ENCODE measurements at regions not wholly inside any gene's neighbourhood (a gene's known extent, or its start where the extent isn't known, plus 50 kb on each side); places are given as distances from the start of the nearest gene placed in this dataset.

GRCh38 chr2:9704600-9704999 lies 73.8 kb upstream of the YWHAQ start:
- H3K27me3 Mint-ChIP-seq = no peaks in the 10 kb centered on the region
- no peaks in the 10 kb centered on the region for H3K36me3 Mint-ChIP-seq
- no peaks in the 10 kb centered on the region for H3K9me3 ChIP-seq
- H3K4me3 ChIP-seq (ENCODE audit: control insufficient read depth in 1 of 2, extremely low read depth in 1 of 2, low read length in 1 of 2) = no peak overlapping the region
- DNase-seq (no peak), ATAC-seq (replicated peaks in 1 of 4) (no peak)
- peak overlapping the region in 1 of 2 donors; percentile 75 for H3K27ac Mint-ChIP-seq
- no peaks in the 10 kb centered on the region for H3K27me3 ChIP-seq (replicated peaks in 1 of 2; ENCODE audit: control insufficient read depth in 2 of 2, extremely low read depth in 1 of 2, insufficient read depth in 2 of 2, low read length in 1 of 2)
- ChIA-PET POLR2A (no interaction called here), CTCF (interaction anchor here in 1 of 2 donors (0.5 kb wide), 1 partner anchor 859 kb away, joined by 4 read pairs; no protein-coding TSS in a partner anchor)
- peaks cover 0 to 49% of the 10 kb centered on the region in 2 experiments for H3K4me1 ChIP-seq (ENCODE audit: control insufficient read depth in 1 of 2, extremely low read depth in 1 of 2, insufficient read depth in 2 of 2, low read length in 2 of 2)
- H3K4me3 Mint-ChIP-seq = peak overlapping the region in 1 of 3 donors; percentile 29
- no peaks in the 10 kb centered on the region for H3K36me3 ChIP-seq (ENCODE audit: control insufficient read depth in 2 of 2, extremely low read depth in 1 of 2, insufficient read depth in 1 of 2, low read length in 1 of 2)
- H3K27ac ChIP-seq (ENCODE audit: low read length) = no peak overlapping the region
- no peaks in the 10 kb centered on the region for H3K9me3 Mint-ChIP-seq
- WGBS (ENCODE audit: insufficient coverage) = 80% methylated on average over 1 of the region's 3 CpGs
- peaks cover 15 to 54% (median 35%) of the 10 kb centered on the region in 3 donors for H3K4me1 Mint-ChIP-seq

DNA sequence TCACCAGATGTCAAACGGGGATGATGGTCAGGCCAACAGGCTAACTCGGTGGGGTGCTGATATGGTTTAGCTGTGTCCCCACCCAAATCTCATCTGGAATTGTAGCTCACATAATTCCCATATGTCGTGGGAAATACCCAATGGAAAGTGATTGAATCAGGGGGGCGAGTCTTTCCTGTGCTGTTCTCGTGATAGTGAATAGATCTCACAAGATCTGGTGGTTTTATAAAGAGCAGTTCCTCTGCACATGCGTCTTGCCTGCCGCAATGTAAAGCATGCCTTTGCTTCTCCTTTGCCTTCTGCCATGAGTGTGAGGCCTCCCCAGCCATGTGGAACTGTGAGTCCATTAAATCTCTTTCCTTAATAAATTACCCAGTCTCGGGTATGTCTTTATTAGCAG lies 74.4 kb upstream of the YWHAQ start:
- Histone ChIP-seq H3K4me3 (ENCODE audit: control insufficient read depth in 1 of 2, extremely low read depth in 1 of 2, low read length in 1 of 2) (no peak overlapping the region), H3K4me1 (ENCODE audit: control insufficient read depth in 1 of 2, extremely low read depth in 1 of 2, insufficient read depth in 2 of 2, low read length in 2 of 2) (peaks cover 0 to 55% of the 10 kb centered on the region in 2 experiments), H3K36me3 (ENCODE audit: control insufficient read depth in 2 of 2, extremely low read depth in 1 of 2, insufficient read depth in 1 of 2, low read length in 1 of 2) (no peaks in the 10 kb centered on the region), H3K27ac (ENCODE audit: low read length) (no peak overlapping the region), H3K27me3 (replicated peaks in 1 of 2; ENCODE audit: control insufficient read depth in 2 of 2, extremely low read depth in 1 of 2, insufficient read depth in 2 of 2, low read length in 1 of 2) (no peaks in the 10 kb centered on the region), H3K9me3 (no peaks in the 10 kb centered on the region)
- no peak overlapping the region for H3K4me3 Mint-ChIP-seq
- DNase-seq = no peak
- CTCF ChIA-PET = no interaction called here
- POLR2A ChIA-PET = no interaction called here
- H3K9me3 Mint-ChIP-seq = no peaks in the 10 kb centered on the region
- H3K4me1 Mint-ChIP-seq = peaks cover 15 to 55% (median 35%) of the 10 kb centered on the region in 3 donors
- no peaks in the 10 kb centered on the region for H3K27me3 Mint-ChIP-seq
- no peak overlapping the region for H3K27ac Mint-ChIP-seq
- 87% methylated on average over 5 of the region's 8 CpGs for WGBS (ENCODE audit: insufficient coverage)
- ATAC-seq (replicated peaks in 1 of 4) = no peak
- no peaks in the 10 kb centered on the region for H3K36me3 Mint-ChIP-seq

DNA sequence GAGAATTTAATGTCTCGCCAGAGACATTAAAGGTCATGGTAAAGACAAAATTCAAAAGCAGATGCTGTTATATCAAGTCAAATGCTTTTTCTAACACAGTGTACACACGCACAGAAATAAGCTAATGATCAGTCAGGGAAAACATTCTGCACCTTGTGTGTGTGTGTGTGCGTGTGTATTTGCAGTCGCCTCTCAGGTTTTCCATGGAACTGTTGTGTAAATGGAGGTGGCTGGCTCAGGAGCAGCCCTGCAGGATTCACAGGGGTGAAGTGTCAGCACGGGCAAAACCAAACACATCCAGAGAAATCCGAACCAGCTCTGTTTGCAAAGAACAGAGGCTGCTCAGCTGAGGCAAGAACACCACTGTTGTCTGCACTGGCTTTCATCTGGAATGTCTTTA lies 76.2 kb upstream of the YWHAQ start:
- no peaks in the 10 kb centered on the region for H3K27me3 Mint-ChIP-seq
- H3K27ac Mint-ChIP-seq = no peak overlapping the region
- H3K27me3 ChIP-seq (replicated peaks in 1 of 2; ENCODE audit: control insufficient read depth in 2 of 2, extremely low read depth in 1 of 2, insufficient read depth in 2 of 2, low read length in 1 of 2) = no peaks in the 10 kb centered on the region
- H3K36me3 ChIP-seq (ENCODE audit: control insufficient read depth in 2 of 2, extremely low read depth in 1 of 2, insufficient read depth in 1 of 2, low read length in 1 of 2) = no peaks in the 10 kb centered on the region
- 97% methylated on average over 3 of the region's 6 CpGs for WGBS (ENCODE audit: insufficient coverage)
- no peak overlapping the region for H3K4me3 ChIP-seq (ENCODE audit: control insufficient read depth in 1 of 2, extremely low read depth in 1 of 2, low read length in 1 of 2)
- no peak overlapping the region for H3K4me3 Mint-ChIP-seq
- ATAC-seq (replicated peaks in 1 of 4) (no peak), DNase-seq (no peak)
- no peaks in the 10 kb centered on the region for H3K36me3 Mint-ChIP-seq
- peaks cover 19 to 67% (median 41%) of the 10 kb centered on the region in 3 donors for H3K4me1 Mint-ChIP-seq
- ChIA-PET CTCF (interaction anchor here in 1 of 2 donors (0.6 kb wide), 1 partner anchor 75 kb away, joined by 5 read pairs; no protein-coding TSS in a partner anchor), POLR2A (no interaction called here)
- H3K4me1 ChIP-seq (ENCODE audit: control insufficient read depth in 1 of 2, extremely low read depth in 1 of 2, insufficient read depth in 2 of 2, low read length in 2 of 2) = peaks cover 0 to 72% of the 10 kb centered on the region in 2 experiments
- no peaks in the 10 kb centered on the region for H3K9me3 ChIP-seq
- H3K9me3 Mint-ChIP-seq = no peaks in the 10 kb centered on the region
- H3K27ac ChIP-seq (ENCODE audit: low read length) = no peak overlapping the region

GRCh38 chr2:9707611-9708160 lies 76.9 kb upstream of the YWHAQ start:
- H3K27me3 Mint-ChIP-seq = no peaks in the 10 kb centered on the region
- H3K36me3 Mint-ChIP-seq = no peaks in the 10 kb centered on the region
- ATAC-seq (replicated peaks in 1 of 4) (no peak), DNase-seq (no peak)
- H3K4me1 Mint-ChIP-seq = peaks cover 16 to 66% (median 40%) of the 10 kb centered on the region in 3 donors
- Histone ChIP-seq H3K4me3 (ENCODE audit: control insufficient read depth in 1 of 2, extremely low read depth in 1 of 2, low read length in 1 of 2) (no peak overlapping the region), H3K9me3 (no peaks in the 10 kb centered on the region), H3K4me1 (ENCODE audit: control insufficient read depth in 1 of 2, extremely low read depth in 1 of 2, insufficient read depth in 2 of 2, low read length in 2 of 2) (peaks cover 0 to 72% of the 10 kb centered on the region in 2 experiments), H3K27me3 (replicated peaks in 1 of 2; ENCODE audit: control insufficient read depth in 2 of 2, extremely low read depth in 1 of 2, insufficient read depth in 2 of 2, low read length in 1 of 2) (no peaks in the 10 kb centered on the region), H3K36me3 (ENCODE audit: control insufficient read depth in 2 of 2, extremely low read depth in 1 of 2, insufficient read depth in 1 of 2, low read length in 1 of 2) (no peaks in the 10 kb centered on the region), H3K27ac (ENCODE audit: low read length) (no peak overlapping the region)
- no peaks in the 10 kb centered on the region for H3K9me3 Mint-ChIP-seq
- 95% methylated on average over 3 of the region's 10 CpGs for WGBS (ENCODE audit: insufficient coverage)
- POLR2A ChIA-PET = interaction anchor here in 1 of 2 donors (0.7 kb wide), 1 partner anchor 77 kb away, joined by 3 read pairs; the partner anchor contains the start of gene YWHAQ
- CTCF ChIA-PET = interaction anchor here in 1 of 2 donors (0.6 kb wide), 1 partner anchor 160 kb away, joined by 4 read pairs; no protein-coding TSS in a partner anchor
- no peak overlapping the region for H3K27ac Mint-ChIP-seq
- no peak overlapping the region for H3K4me3 Mint-ChIP-seq

DNA sequence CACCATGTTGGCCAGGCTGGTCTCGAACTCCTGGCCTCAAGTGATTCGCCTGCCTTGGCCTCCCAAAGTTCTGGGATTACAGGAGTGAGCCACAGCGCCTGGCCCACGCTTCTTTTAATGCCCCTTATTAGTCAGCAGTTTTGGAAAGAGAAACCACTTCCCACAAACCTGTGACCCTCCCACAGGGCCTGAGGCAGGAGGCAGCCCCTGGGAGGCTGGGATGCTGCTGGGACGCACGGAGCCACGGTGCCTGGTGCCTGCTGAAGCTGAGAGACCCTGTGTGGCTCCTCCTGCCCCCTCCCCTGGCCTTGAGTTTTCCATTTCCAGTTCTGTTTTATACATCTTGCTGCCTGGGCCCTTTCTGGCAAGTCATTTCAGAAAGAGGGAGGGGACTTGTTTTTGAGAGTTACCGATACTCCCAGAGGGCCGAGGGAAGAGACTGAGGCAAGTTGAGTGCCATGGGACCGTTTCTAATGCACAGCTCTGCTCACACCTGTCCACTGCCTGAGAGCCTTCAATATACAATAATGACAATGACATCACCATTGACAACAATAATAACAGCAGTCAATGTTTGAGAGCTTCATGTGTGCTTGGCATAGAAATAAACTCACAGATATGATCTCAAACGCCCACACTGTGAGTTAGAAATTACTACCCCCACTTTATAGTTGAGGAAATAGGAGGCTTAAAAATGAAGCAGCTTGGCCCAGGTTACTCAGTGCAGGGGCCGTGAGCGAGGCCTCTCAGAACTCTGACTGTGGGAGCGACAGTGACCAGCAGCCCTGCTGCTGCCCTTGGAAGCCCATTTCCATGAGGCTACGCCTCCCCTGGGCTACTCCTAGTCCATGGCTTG lies 78.1 kb upstream of the YWHAQ start:
- ATAC-seq (replicated peaks in 1 of 4) (peak in 1 of 4 experiments; percentile 29), DNase-seq (no peak)
- ChIA-PET CTCF (no interaction called here), POLR2A (no interaction called here)
- no peaks in the 10 kb centered on the region for H3K9me3 Mint-ChIP-seq
- no peak overlapping the region for H3K4me3 ChIP-seq (ENCODE audit: control insufficient read depth in 1 of 2, extremely low read depth in 1 of 2, low read length in 1 of 2)
- 64% methylated on average over 8 of the region's 15 CpGs for WGBS (ENCODE audit: insufficient coverage)
- H3K4me3 Mint-ChIP-seq = no peak overlapping the region
- H3K36me3 ChIP-seq (ENCODE audit: control insufficient read depth in 2 of 2, extremely low read depth in 1 of 2, insufficient read depth in 1 of 2, low read length in 1 of 2) = no peaks in the 10 kb centered on the region
- peaks cover 0 to 60% of the 10 kb centered on the region in 2 experiments for H3K4me1 ChIP-seq (ENCODE audit: control insufficient read depth in 1 of 2, extremely low read depth in 1 of 2, insufficient read depth in 2 of 2, low read length in 2 of 2)
- peak overlapping the region; percentile 78 to 80 for H3K27ac Mint-ChIP-seq
- H3K27me3 Mint-ChIP-seq = no peaks in the 10 kb centered on the region
- no peaks in the 10 kb centered on the region for H3K36me3 Mint-ChIP-seq
- peaks cover 12 to 59% (median 29%) of the 10 kb centered on the region in 3 donors for H3K4me1 Mint-ChIP-seq
- no peaks in the 10 kb centered on the region for H3K27me3 ChIP-seq (replicated peaks in 1 of 2; ENCODE audit: control insufficient read depth in 2 of 2, extremely low read depth in 1 of 2, insufficient read depth in 2 of 2, low read length in 1 of 2)
- no peak overlapping the region for H3K27ac ChIP-seq (ENCODE audit: low read length)
- no peaks in the 10 kb centered on the region for H3K9me3 ChIP-seq

DNA sequence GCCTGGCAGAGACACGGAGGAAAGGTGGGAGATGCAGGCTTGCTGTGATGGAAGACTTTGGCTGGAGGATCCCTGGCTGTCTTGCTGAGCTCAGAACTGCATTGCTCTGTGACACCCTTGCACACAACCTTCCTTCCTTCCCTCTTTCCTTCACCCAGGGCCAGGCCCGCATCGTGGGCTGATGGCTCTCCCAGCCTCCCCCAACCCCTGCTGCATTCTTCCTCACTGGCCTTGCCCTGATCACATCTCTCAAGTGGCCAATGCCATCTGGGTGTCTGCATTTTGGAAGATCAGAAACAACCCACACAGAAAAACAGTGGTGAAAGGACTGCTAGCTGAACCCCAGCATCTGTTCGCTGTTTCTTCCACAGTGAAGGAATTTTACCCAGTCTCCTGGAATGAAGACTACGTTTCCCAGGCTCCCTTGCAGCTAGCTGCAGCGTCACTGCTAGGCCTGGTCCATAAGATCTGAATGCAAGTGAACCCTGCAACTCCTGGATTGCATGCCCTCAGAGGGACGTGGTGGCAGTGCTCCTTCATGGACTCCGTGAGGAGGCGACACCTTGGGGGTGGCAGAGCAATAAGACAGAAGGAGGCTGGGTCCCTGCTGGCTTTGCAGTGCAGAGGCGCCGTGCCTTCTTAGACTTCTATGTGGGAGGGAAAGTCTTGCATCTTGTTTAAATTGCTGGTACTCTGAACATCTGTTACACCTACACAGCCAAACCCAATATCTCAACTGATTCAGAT lies 78.9 kb upstream of the YWHAQ start:
- peaks cover 0 to 52% of the 10 kb centered on the region in 2 experiments for H3K4me1 ChIP-seq (ENCODE audit: control insufficient read depth in 1 of 2, extremely low read depth in 1 of 2, insufficient read depth in 2 of 2, low read length in 2 of 2)
- H3K27me3 Mint-ChIP-seq = no peaks in the 10 kb centered on the region
- H3K36me3 ChIP-seq (ENCODE audit: control insufficient read depth in 2 of 2, extremely low read depth in 1 of 2, insufficient read depth in 1 of 2, low read length in 1 of 2) = no peaks in the 10 kb centered on the region
- H3K36me3 Mint-ChIP-seq = no peaks in the 10 kb centered on the region
- no peaks in the 10 kb centered on the region for H3K9me3 ChIP-seq
- ATAC-seq (replicated peaks in 1 of 4) (no peak), DNase-seq (no peak)
- peak overlapping the region in 1 of 3 donors; percentile 3 for H3K4me3 Mint-ChIP-seq
- no peak overlapping the region for H3K4me3 ChIP-seq (ENCODE audit: control insufficient read depth in 1 of 2, extremely low read depth in 1 of 2, low read length in 1 of 2)
- H3K27ac ChIP-seq (ENCODE audit: low read length) = no peak overlapping the region
- 83% methylated on average over 6 of the region's 11 CpGs for WGBS (ENCODE audit: insufficient coverage)
- H3K4me1 Mint-ChIP-seq = peaks cover 9 to 54% (median 25%) of the 10 kb centered on the region in 3 donors
- ChIA-PET POLR2A (interaction anchor here in 1 of 2 donors (0.6 kb wide), 1 partner anchor 86 kb away, joined by 3 read pairs; no protein-coding TSS in a partner anchor), CTCF (no interaction called here)
- peak overlapping the region; percentile 49 to 78 for H3K27ac Mint-ChIP-seq
- no peaks in the 10 kb centered on the region for H3K9me3 Mint-ChIP-seq
- no peaks in the 10 kb centered on the region for H3K27me3 ChIP-seq (replicated peaks in 1 of 2; ENCODE audit: control insufficient read depth in 2 of 2, extremely low read depth in 1 of 2, insufficient read depth in 2 of 2, low read length in 1 of 2)
